ENCODE measurements at regions not wholly inside any gene's neighbourhood (a gene's known extent, or its start where the extent isn't known, plus 50 kb on each side); places are given as distances from the start of the nearest gene placed in this dataset.
"Not testable (repeated sequence)": the region's sequence is repeated elsewhere in the genome, so short reads cannot be mapped to it uniquely, and the experiment has no call there.

DNA sequence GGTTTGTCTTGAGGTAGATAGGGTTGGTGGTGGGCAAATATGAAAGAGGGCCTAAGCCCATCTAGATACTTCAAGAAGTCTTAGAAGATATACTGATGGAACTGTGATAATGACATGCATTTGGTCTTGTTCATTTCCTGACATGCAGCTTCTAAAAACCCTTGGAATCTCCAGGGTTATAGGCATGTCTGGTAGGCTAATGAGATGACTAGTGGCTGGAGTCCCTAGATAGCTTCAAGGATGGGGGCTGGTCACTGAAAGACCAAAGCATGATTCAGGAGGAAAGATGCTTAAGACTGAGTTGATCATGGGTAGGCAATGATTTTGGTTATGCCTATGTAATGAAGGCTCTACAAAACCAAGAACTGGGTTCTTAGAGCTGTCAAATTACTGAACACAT, 217.9 kb upstream of the MOCS1 start:
- TF ChIP-seq, protein P1, sequence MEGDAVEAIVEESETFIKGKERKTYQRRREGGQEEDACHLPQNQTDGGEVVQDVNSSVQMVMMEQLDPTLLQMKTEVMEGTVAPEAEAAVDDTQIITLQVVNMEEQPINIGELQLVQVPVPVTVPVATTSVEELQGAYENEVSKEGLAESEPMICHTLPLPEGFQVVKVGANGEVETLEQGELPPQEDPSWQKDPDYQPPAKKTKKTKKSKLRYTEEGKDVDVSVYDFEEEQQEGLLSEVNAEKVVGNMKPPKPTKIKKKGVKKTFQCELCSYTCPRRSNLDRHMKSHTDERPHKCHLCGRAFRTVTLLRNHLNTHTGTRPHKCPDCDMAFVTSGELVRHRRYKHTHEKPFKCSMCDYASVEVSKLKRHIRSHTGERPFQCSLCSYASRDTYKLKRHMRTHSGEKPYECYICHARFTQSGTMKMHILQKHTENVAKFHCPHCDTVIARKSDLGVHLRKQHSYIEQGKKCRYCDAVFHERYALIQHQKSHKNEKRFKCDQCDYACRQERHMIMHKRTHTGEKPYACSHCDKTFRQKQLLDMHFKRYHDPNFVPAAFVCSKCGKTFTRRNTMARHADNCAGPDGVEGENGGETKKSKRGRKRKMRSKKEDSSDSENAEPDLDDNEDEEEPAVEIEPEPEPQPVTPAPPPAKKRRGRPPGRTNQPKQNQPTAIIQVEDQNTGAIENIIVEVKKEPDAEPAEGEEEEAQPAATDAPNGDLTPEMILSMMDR (IDR thresholded peaks at IDR 0.05): no peak
- no peak for TF ChIP-seq POLR2A (IDR thresholded peaks at IDR 0.05)
- no peak overlapping the region for H3K4me3 ChIP-seq (ENCODE audit: low read depth, poor library complexity, severe bottlenecking)
- intact Hi-C loops (cut with DNase I; ENCODE audit: low total_unique reads): no loop called here
- no peak for DNase-seq (ENCODE audit: low spot score in 2 of 2)

- 56 to 74% methylated on average over 2 of the region's 2 CpGs for WGBS, 2 donors
- intact Hi-C loops (cut with DNase I; ENCODE audit: low total_unique reads): no loop called here
- no peak for TF ChIP-seq POLR2A (IDR thresholded peaks at IDR 0.05)
- TF ChIP-seq, protein P1 (IDR thresholded peaks at IDR 0.05): no peak
- no peak for DNase-seq (ENCODE audit: low spot score in 2 of 2)
- no peak overlapping the region for H3K4me3 ChIP-seq (ENCODE audit: low read depth, poor library complexity, severe bottlenecking)
Measured at GRCh38 chr6:40148882-40149573, 214.8 kb upstream of the MOCS1 start.

DNA sequence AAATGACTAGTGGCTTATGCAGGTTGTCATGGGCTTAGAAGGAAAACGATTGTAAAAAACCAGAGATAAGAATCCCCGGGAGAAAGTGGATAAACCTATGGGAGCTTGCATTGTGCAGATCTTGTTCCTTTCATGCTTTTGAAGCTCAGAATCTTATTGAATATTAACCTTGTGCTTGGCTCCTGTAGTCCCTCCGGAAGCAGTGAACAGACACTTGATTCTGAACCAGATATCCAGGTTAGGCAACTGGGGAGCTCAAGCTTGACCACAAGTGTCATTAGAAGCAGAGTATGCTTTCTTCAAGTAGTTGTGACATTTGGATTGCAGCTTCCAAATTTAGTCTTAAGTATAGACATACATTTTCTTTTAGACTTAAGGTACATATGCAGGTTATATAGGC, 212.6 kb upstream of the MOCS1 start:
- 76 to 78% methylated on average over 3 of the region's 3 CpGs for WGBS, 2 donors
- intact Hi-C loops (cut with DNase I; ENCODE audit: low total_unique reads): no loop called here
- no peak for TF ChIP-seq POLR2A (IDR thresholded peaks at IDR 0.05)
- TF ChIP-seq, protein P1 (IDR thresholded peaks at IDR 0.05): no peak
- H3K4me3 ChIP-seq (ENCODE audit: low read depth, poor library complexity, severe bottlenecking): no peak overlapping the region
- DNase-seq (ENCODE audit: low spot score in 2 of 2): no peak

- no peak overlapping the region for H3K4me3 ChIP-seq (ENCODE audit: low read depth, poor library complexity, severe bottlenecking)
- 86 to 88% methylated on average over 2 of the region's 2 CpGs for WGBS, 2 donors
- no peak for DNase-seq (ENCODE audit: low spot score in 2 of 2)
Measured at GRCh38 chr6:40139447-40139846, 205.2 kb upstream of the MOCS1 start.

GRCh38 chr6:40138273-40138720, 204.0 kb upstream of the MOCS1 start:
- no peak for DNase-seq (ENCODE audit: low spot score in 2 of 2)
- intact Hi-C loops (cut with DNase I; ENCODE audit: low total_unique reads): no loop called here
- H3K4me3 ChIP-seq (ENCODE audit: low read depth, poor library complexity, severe bottlenecking): no peak overlapping the region
- 85 to 86% methylated on average over 4 of the region's 4 CpGs for WGBS, 2 donors
- TF ChIP-seq, protein P1 (IDR thresholded peaks at IDR 0.05): no peak
- TF ChIP-seq POLR2A (IDR thresholded peaks at IDR 0.05): no peak

More at GRCh38 chr6:40139447-40139846, 205.2 kb upstream of the MOCS1 start:
- intact Hi-C loops (cut with DNase I; ENCODE audit: low total_unique reads): no loop called here
- no peak for TF ChIP-seq POLR2A (IDR thresholded peaks at IDR 0.05)

DNA sequence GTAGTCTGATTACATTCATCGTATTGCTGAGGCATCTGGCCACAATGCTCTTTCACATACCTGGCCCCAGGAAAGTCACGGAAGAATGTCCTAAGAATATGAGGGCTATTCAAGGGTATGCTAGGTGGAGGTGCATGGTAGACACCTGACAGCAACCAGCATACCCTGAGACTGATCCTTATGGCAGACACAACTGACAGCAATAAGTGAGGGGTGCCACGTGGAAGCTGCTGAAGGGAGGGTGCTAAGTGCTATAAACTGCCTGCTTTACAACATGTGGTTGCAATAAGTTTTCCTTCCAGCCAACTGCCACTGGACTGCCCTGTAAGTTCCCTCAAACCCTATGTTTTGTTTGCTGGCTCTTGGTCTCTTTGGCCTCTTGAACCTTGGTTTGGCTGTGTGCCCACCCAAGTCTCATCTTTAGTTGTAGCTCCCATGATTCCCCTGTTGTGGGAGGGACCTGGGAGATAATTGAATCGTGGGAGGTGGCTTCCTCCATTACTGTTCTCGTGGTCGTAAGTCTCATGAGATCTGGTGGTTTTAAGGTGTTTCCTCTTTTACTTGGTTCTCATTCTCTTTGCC, 201.3 kb upstream of the MOCS1 start:
- no peak overlapping the region for H3K4me3 ChIP-seq (ENCODE audit: low read depth, poor library complexity, severe bottlenecking)
- no peak for DNase-seq (ENCODE audit: low spot score in 2 of 2)
- no peak for TF ChIP-seq POLR2A (IDR thresholded peaks at IDR 0.05)
- TF ChIP-seq, protein P1 (IDR thresholded peaks at IDR 0.05): no peak
- 64 to 67% methylated on average over 6 of the region's 6 CpGs for WGBS, 2 donors
- intact Hi-C loops (cut with DNase I; ENCODE audit: low total_unique reads): no loop called here

DNA sequence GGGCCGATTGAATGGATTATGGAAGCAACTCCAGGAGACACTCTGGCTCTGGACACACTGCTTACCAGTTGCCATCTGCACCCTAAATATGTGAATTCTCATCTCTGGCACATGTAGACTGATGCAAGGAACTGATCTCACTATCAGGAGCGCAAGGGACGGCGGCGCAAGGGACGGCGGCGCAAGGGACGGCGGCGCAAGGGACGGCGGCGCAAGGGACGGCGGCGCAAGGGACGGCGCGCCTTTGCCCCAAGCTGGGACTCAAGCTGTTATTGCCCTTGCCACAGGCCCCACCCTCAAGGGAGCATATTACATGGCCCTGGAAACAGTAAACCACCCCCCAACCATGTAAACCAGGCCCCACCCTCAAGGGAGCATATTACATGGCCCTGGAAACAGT, 199.7 kb upstream of the MOCS1 start:
- intact Hi-C loops (cut with DNase I; ENCODE audit: low total_unique reads); H3K4me3 ChIP-seq (ENCODE audit: low read depth, poor library complexity, severe bottlenecking); DNase-seq (ENCODE audit: low spot score in 2 of 2): not testable (repeated sequence)
- WGBS, 2 donors: 91 to 92% methylated on average over 20 of the region's 20 CpGs

Data from lower leg skin (tissue), 4 donors.